Inflammatory macrophage (primary cell): ENCODE measurements at regions not wholly inside any gene's neighbourhood (a gene's known extent, or its start where the extent isn't known, plus 50 kb on each side); places are given as distances from the start of the nearest gene placed in this dataset.
A peak's percentile ranks its signal among the peaks of the same experiment; 100 is the strongest.
"Not testable (repeated sequence)": the region's sequence is repeated elsewhere in the genome, so short reads cannot be mapped to it uniquely, and the experiment has no call there.

Experiments
- DNase-seq, 2 donors: peaks; one replicate each; pipeline ENCODE4 v3.0.0-alpha.2; 2020 to 2022

DNA sequence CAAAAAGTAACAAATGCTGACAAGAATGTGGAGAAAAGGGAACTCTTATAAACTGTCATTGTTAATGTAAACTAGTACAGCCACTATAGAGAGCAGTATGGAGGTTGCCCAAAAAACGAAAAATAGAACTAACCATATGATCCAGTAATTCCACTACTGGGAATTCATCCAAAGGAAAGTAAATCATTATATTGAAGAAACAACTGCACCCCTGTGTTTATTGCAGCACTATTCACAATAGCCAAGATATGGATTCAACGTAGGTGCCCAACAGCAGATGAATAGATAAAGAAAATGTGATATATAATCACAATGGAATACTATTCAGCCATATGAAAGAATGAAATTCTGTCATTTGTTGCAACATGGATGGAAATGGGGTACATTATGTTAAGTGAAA is 188.0 kb upstream of the E2F7 start:
- DNase-seq = no peak

DNA sequence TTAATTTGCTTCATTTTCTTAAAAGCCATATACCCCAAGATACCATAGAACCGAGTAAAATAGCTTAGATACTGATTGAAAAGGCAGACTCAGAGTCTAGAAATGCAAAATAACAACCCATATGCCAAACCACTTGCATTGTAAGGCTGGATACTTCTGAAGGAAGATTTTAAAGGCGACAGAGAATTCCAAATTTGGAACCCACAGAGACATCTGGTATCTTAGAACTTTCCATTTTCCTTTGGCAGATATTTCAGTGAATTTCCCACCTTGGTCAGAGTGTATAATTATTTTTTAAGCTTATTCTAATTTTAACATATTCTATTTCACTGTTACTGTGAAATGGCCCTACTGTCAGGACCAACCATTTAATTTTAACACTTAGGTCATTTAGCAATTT is 186.4 kb upstream of the E2F7 start:
- DNase-seq = no peak

DNA sequence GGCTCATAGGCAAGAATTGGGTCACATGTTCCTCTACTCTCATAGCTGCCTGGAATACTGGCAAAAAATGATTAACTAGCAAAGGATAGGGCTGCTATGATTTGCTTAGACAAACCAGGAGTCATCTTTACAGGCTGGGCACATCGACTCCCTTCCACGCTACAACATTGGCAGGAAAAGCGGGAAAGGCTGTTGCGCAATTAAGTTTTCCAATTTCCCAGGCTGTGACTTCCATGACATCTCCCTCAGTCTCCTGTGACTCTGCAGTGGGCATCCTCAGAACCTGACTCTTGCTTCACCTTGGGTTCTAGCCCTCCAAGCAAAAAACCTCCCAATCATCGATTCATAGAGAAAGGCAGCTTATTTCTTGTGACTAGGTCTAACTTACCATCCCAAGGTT is 184.5 kb upstream of the E2F7 start:
- DNase-seq = no peak

DNA sequence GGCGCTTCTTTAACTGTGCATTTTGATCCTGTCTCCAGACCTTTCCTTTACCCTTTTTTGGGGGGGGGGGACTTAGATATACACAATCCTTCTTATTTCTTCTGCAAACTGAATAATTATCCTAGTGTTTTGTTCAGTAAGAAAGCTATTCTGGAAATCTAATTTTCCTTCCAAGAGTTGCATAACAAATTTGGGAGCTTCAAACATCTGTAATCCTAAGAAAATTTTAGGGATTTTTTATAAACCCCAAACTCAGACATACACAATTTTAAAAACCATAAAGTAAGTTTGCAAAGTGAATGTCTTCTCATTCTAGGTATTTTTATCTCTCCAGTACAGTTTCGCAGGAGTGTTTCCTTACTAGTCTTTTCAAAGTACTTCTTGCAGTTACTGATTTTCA is 182.7 kb upstream of the E2F7 start:
- no peak for DNase-seq

DNA sequence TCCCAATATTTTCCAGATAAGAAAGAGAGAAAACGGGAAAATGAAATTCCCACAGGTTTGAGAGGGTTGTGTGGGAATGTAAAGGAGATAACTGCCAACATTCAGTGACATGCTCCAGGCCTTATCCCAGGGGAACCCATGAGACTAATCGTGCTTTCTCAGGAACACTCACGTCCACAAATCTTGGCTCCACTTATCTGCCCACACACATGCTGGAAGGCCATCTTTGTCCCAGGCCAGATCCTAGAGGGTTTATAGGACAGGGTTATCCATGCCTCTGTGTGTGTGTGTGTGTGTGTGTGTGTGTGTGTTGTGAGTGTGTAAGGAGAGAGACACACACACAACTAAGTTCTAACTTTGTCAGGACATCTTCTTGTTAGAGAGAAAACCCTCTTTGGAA is 182.2 kb upstream of the E2F7 start:
- no peak for DNase-seq

DNA sequence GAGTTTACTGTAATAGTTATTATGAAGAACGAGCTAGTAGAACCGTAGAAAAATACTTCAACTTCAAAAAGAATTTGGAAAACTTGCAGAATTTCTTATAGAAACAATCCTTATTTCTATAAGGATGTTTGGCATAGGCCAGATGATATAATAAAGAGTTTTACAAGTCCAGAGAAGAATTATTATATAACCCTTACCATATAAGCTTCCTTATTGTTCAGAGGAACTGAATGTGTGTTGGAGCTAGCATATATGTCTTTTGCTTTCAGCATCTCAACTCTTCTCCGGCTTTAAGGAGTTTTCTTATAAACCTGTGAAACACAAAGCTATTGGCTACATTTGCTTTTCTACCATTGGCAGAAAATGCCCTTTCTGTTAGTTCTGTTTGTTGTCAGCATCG is 178.0 kb upstream of the E2F7 start:
- no peak for DNase-seq

DNA sequence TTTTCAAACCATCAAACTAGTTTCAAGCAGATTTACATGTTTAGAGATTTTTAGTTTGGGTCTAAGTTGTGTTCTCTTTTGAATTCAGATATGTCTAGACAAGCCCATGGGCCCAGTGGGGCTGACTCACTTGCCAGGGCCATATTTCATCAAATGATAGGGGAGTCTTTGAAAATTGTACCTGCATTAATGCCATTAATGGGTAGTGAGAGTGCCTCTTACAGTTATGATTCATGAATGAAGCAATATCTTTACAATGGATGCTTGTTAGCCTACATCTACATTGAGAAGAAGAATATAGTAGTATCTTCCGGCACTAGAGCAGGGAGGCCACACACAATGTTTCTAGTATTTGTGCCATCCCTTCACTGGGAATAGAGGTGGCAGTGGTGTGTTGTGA is 174.2 kb upstream of the E2F7 start:
- DNase-seq = no peak

DNA sequence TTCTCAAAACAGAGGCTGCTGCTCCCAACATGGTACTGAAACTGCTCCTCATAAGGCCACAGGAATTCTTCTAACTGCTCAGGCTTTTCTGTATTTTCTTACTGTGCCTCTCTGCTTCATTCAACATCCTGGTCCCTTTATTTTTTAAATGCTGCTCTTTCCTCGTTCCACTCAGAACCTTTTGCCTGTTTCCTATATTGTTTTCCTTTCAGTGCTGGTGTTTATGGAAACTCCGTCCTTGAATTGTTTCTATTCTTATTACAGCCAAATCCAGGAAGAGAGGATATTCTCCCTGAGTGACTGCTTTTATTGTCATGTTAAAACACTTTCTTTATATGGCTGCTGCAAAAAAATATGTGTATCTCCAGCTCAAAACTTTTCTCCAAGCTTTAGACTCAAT is 173.0 kb upstream of the E2F7 start:
- no peak for DNase-seq

DNA sequence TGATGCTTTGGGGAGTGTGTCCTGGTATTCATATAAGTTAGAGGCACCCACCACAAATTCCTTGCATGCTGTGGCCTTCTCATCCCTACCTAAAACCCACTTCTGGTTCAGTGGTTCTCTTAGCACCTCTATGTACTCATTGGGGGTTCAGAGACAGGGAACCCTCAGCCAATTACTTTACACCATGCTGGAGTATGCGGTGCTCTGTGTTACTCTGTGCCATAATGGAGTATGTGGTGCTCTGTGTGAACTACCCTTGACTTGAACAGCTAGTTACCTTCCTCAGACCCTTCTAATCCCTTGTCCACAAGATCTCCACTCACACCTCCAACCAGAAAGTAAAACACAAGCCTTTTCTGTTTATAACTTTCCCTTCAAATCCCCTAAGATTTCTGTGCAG is 172.5 kb upstream of the E2F7 start:
- no peak for DNase-seq

DNA sequence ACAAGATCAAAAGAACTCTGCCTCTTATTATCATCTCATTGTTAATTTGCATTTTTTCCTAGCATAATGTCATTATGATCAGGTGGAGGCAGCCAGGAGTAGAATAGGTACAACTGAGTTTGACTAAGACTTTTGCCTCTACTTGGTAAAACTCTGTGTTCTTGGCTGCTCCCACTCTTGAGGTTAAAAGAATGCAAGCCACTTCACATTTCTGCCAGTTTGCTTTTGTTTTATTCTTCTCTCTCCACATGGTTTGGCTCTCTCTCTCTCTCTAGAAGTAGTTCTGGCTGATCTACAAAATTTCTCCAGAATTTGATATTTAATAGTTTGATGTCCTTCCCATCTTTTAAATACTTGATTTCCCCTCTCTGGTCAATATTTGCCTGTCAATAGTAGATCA is 170.7 kb upstream of the E2F7 start:
- no peak for DNase-seq

DNA sequence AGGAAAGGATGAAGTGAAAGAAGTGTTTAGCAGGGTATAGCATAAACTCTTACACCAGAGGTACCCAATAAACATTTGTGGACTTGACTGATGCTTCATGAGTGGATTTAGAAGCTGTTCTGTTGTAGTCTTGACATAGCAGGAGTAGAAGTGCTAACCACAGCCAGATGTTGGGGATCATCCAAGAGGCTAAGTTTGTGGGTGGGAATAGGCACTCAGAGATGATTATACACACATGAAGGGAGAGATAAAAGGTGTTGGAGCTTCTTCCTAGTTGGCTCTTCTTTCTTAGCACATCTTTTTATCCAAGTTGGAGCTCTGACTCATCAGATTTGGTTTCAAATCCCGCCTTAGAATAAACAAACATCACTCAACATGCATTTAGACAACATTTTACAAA is 166.7 kb upstream of the E2F7 start:
- no peak for DNase-seq

DNA sequence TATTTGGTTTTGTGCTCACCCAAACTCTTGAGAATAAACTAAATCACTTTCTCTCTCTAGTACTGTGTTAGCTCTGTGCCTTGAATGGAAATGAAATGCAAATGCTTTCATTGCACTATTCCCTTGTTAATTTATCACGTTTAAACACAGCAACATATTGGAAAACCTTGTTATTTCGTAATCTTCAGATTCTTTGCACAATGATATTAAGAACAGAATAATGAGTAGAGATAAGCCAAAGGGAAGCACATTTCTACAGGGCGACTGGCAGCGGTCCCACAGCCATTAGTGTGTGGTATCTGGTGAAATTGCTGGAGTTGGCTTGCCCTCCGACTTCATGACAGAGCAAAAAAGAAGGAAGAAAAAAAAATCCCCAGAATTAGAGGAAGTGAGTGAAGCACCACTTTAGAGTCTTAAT is 166.1 kb upstream of the E2F7 start:
- peak; percentile 7 to 9 for DNase-seq

DNA sequence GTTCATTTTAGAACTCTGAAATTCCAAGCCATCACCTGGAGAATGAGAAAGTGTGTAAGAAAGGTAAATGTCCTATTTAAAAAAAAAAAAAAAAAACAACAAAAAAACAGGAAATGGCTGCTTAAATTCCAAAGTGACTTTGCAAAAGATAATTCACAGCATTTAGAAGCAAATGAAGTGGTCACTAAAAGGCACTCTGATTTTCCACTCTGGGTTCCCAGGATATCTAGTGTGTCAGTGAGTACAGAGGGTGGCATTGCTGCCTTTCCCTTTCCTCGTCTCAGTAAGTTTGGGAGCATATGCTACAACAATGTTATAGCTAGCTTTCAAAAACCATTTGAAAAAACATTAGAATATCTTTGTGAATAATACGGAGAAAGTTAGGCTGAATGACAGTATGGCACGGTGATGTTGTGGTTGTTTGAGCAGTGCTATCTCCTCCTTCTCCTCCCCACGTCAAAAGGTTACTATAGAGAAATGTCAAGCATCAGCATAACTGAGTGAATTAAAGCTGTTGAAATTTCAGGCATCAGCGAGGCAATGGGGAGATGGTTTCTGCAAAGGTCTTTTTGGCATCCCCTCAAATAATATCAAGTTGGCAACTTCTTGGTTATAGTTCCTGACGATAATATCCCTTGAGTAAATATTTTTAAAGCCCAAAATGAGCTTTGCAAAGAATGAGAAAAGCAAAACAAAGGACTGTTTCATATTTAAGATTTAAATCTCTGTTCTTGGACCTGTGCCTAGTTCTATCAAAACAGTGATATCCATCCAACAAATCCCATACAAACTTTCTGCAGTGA is 164.5 kb upstream of the E2F7 start:
- DNase-seq = no peak

DNA sequence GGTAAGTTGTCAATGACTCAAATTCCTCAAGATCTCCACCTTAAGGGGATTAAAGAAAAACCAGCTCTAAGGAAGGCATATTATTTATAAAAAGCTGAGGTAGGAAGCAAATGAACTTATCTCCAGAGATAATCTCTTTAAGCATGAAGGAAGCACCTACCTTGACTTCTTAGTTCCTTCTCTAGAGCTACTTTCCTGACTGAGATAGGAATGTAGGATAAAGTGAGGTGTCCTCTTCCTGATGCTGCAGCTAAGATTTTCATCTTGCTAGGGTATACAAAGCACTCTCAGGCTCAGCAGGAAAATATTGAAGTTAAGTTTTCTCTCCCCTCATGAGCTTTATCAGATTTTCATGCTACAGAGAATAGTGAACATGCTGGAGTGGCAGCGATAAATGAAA is 163.0 kb upstream of the E2F7 start:
- DNase-seq = no peak

DNA sequence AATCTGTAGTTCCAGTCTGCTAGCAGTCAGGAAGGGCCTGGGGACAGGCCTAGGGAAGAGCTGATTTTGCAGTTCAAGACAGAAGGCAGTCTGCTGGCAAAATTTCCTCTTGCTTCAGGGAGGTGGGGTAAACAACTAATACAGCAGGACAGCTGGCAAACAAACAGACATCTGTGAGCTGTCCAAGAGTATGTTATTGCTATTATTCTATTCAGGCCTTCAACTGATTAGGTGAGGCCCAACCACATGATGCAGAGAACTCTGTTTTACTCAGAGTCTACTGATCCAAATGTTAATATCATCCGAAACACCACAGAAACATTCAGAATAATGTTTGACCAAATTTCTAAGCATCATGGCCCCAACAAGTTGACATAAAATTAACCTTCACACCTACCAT is 161.0 kb upstream of the E2F7 start:
- no peak for DNase-seq

DNA sequence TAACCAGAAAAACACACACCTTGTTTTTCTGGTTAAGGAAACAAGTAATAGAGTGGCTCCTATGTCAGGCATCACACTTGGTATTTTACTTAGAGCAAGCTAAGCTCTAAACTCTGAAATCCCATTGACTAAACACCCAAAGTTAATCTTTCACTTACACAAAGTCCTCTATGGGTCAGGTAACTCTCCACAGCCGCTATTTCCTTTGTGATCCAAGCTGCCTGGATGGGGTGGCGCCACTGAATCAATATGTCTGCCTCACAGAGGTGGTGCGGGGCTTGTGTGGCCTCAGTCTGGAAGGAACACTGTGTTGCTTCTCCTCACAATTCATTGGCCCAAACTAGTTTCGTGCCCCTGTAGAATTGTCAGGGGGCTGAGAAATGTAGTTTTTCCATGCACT is 160.0 kb upstream of the E2F7 start:
- DNase-seq = no peak

DNA sequence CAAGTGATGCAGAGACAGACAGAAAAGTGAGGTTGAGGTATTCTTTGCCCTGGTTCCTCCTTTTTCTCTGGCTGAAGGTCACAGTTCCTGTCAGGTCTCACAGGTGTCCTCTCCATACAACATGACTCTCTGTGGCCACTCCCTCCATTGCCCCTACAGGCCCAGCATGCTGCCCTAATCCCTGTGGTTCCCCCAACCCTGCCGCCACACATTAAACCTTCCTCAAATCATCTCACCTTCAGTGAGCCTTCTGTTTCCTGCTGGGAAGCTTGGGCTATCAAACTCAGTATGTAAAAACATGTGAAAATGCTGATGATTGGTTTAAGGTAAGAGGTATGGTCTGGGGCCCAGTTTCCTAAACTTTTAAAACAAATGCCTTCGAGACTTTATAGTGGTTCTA is 159.0 kb upstream of the E2F7 start:
- DNase-seq = no peak

DNA sequence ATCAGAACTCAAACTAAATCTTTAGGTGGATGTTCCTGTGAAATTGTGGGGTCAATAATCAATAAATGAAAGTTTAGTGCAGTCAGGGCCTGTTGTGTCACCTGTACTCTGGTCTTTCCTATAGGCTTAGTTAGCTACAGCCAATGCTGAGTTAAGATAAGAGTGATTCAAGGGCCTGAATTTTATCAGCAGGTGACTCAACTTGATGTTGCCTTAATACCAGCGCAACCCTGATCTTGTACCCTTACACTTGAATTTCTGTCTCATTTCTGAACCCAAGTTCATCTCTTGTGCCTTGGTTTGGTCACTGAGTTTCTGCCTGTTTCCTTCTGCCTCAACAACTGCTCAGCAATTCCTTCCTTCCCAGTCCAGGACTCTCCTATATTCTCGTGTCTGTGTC is 157.0 kb upstream of the E2F7 start:
- no peak for DNase-seq

DNA sequence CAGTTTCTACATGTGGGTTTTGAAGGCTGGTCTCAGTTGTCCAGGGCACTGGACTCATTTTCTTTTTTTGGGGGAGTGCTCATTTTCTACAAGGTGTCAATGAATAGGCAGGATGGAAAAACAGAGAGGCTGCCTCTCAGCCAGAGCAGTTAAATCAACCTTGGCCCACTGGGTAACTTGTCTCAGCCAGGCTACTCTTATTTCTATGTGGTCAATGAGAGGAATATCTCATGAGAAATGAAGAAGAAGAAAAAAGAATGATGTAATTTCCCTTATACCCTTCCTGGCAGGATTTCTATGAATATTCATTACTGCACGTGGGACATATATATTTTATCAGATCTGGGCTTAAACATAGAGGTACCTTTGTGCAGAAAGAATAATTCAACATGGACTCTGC is 155.2 kb upstream of the E2F7 start:
- no peak for DNase-seq

DNA sequence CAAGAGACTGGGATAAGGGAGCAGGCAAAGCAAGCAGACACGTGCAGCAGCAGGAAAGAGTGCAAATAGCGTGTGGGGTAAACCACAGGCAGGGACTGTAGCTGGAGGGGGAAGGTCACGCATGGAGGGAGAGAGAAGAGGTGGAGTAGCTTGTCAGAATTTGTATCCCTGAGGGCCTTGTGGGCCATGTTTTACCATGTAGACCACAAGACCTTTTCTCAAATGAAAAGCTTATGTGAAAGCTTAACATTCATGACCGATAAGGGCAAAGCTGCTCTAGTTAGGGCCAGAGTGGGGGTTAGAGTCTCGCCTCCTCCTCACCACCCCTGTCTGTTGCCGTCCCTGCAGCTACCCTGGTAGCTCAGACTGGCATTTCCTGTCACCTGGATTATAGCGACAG is 152.9 kb upstream of the E2F7 start:
- DNase-seq = no peak

DNA sequence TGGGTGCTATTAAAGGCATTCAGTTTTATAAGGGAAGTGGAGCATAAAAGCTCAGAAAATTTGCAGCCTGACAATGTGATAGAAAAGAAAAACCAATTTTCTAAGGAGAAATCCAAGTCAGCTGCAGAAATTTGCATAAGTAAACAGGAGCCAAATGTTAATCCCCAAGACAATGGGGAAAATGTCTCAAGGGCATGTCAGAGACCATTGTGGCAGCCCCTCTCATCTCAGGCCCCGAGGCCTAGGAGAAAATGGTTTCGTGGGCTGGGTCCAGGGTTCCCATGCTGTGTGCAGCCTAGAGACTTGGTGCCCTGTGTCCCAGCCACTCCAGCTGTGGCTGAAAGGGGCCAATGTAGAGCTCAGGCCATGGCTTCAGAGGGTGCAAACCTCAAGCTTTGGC is 150.8 kb upstream of the E2F7 start:
- not testable (repeated sequence) for DNase-seq

DNA sequence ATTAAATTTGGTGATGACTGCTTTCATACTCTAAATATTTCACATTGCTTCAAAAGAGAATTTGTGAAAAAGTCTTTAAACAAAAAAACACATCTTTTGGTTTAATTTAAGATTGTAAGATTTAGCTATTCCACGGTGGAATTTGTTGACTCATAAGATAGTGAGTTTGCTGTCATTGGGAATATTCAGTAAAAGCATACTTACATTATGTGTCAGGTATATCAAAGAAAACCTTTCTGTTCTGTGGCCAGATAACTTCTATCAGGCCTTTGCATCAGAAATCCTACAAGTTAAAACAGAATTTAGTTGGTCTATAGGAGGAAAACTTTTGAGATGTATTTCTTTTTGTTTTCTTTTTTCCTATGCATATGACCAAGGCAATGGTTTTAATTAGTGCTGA is 148.8 kb upstream of the E2F7 start:
- DNase-seq = no peak

DNA sequence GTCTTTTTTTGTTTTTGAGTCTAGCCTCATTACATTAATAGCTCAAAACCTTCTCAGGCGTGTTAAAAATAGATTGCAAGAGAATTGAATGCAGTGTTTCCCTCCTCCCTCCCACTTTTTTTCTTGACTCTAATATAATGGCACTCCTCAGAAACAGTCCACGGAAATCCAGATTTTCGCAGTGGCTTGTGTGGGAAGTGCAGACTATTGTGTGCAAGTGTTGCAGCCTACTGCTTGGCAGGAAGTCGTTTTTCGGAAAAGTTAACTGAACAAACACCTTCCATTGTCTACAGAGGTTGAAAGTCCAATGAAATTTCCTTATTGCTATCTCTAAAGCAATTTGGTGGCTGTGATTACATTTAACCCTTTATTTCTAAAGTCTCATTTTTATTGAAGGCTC is 147.9 kb upstream of the E2F7 start:
- no peak for DNase-seq

DNA sequence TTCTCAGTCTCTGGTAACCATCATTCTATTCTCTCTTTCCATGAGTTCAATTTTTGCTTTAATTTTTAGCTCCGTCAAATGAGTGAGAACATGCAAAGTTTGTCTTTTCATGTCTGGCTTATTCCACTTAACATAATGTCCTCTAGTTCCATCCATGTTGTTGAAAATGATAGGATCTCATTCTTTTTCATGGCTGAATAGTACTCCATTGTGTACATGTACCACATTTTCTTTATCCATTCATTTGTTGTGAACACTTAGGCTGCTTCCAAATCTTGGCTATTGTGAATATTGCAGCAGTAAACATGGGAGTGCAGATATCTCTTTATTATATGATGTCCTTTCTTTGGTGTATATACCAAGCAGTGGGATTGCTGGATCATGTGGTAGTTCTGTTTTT is 145.4 kb upstream of the E2F7 start:
- DNase-seq = no peak

DNA sequence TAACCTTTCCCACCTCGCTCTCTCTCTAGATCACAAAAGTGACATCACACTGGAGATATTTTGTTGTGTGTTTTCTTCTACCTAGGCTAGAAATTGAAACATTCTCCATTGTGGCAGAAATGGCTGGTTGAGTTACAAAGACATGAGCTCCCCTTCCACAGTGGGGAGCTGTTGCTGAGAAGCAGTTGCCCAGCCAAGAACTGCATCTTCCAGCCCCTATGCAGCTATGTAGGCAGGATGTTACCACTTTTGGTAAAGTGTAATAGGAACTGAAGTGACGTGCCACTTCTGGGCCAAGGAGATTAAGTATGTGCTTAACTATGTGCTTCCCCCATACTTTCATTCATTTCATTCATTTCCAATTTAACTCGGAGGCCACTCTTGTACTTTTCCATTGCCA is 138.7 kb upstream of the E2F7 start:
- no peak for DNase-seq
